ENCODE measurements at regions not wholly inside any gene's neighbourhood (a gene's known extent, or its start where the extent isn't known, plus 50 kb on each side); places are given as distances from the start of the nearest gene placed in this dataset.
"Not testable (repeated sequence)": the region's sequence is repeated elsewhere in the genome, so short reads cannot be mapped to it uniquely, and the experiment has no call there.

- DNase-seq (ENCODE audit: low read depth, low spot score), result not testable (repeated sequence)
Measured at GRCh38 chr5:96319981-96320739, 112.9 kb downstream of the PCSK1 start.

GRCh38 chr5:96318569-96319110, 114.4 kb downstream of the PCSK1 start:
- DNase-seq (ENCODE audit: low read depth, low spot score), result no peak

GRCh38 chr5:96317945-96318344, 115.1 kb downstream of the PCSK1 start:
- no peak for DNase-seq (ENCODE audit: low read depth, low spot score)

- no peak for DNase-seq (ENCODE audit: low read depth, low spot score)
Measured at GRCh38 chr5:96316487-96316886, 116.6 kb downstream of the PCSK1 start.

DNA sequence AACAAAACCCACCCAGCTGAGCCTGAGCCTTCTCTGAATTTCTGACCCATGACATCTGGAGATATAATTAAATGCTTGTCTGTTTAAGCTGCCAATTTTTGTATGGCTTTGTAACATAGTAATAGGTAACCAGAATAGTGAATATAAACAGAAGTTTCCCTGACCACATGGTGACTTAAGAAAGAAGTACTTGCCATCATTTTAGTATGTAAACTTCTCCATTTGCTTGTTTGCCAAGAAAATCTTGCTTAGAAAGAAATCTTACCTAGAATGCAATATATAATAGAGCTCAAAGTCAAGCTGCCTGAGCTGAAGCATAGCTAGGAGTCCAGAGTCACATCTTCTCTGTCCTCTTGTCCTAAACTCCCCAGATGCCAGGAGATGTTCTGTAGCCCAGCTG, 117.0 kb downstream of the PCSK1 start:
- no peak for DNase-seq (ENCODE audit: low read depth, low spot score)

DNA sequence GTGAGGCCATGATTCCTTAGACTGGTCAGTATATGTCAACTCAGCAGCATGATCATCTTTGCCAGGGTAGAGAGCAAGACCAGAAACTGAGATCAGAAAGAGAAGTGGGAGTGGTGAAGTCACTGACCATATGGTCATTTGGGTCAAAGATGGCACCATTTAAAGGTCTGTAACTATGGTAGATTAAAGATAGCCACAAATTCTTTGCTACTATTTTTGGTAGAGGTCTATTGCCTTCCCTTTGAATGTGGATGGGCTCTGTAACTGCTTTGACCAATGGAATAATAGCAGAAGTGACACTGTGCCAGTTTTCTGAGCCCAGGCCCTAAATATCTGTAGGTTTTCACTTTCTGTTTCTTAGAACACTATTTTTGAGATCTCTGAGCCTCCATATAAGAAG, 117.6 kb downstream of the PCSK1 start:
- no peak for DNase-seq (ENCODE audit: low read depth, low spot score)

GRCh38 chr5:96312383-96312782, 120.7 kb downstream of the PCSK1 start:
- no peak for DNase-seq (ENCODE audit: low read depth, low spot score)

DNA sequence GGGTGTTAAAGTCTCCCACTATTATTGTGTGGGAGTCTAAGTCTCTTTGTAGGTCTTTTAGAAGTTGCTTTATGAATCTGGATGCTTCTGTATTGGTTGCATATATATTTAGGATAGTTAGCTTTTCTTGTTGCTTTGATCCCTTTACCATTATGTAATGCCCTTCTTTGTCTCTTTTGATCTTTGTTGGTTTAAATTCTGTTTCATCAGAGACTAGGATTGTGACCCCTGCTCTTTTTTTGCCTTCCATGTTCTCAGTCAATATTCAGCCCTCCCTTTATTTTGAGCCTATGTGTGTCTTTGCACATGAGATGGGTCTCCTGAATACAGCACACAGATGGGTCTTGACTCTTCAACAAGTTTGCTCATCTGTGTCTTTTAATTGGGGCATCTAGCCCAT, 126.0 kb downstream of the PCSK1 start:
- not testable (repeated sequence) for DNase-seq (ENCODE audit: low read depth, low spot score)

GRCh38 chr5:96302174-96302738, 130.8 kb downstream of the PCSK1 start:
- DNase-seq (ENCODE audit: low read depth, low spot score), result no peak

DNA sequence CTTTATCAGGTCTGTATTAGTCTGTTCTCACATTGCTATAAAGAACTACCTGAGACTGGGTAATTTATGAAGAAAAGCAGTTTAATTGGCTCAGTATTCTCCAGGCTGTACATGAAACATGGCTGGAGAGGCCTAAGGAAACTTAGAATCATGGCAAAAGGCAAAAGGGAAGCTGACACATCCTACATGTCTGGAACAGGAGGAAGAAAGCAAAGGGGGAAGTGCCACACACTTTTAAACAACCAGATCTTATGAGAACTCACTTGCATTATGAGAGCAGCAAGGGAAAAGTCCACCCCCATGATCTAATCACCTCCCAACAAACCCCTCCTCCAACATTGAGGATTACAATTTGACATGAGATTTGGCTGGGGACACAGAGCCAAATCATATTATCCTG, 132.1 kb downstream of the PCSK1 start:
- DNase-seq (ENCODE audit: low read depth, low spot score), result no peak

- no peak for DNase-seq (ENCODE audit: low read depth, low spot score)
Measured at GRCh38 chr5:96297867-96298266, 135.2 kb downstream of the PCSK1 start.

- no peak for DNase-seq (ENCODE audit: low read depth, low spot score)
Measured at GRCh38 chr5:96297290-96297689, 135.8 kb downstream of the PCSK1 start.

GRCh38 chr5:96294884-96295202, 138.2 kb downstream of the PCSK1 start:
- DNase-seq (ENCODE audit: low read depth, low spot score), result no peak

DNA sequence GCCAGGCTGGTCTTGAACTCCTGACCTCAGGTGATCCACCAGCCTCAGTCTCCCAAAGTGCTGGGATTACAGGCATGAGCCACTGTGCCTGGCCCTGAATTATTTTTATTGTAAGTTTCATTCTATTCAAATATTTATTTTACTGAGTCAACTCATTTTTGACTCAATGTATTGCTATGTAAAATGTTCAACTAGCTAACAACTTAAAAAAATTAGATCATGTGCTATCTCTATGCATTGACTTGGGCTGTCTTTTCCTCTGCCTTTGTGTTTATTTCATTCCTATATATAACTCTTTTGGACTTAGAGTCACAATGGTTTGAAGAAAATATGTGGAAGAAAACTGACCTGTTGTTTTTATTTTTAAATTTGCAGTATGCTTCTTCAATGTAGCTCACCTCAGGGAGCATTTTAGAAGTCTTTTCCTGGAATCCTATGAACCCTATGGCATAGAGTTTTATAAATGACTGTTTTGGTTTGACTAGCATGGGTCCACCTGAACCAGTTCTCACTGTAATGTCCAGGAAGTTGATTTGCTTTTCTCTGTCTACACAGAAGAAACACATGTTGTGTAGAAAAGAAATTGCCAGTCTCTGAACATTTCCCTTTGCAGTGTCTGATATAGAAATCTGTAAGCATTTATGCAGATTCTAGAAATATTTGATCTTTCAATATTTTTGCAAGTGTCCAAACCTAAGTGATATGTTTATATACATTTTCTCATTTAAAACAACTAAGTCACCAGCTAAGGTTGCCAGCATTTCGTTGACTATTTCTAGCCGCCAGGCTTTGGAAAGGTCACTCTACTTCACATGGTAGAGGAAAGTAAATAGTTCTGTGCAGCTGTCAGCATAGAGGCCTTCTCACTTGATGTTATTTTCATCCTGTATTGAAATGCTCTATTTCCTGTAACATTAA, 138.8 kb downstream of the PCSK1 start:
- no peak for DNase-seq (ENCODE audit: low read depth, low spot score)

GRCh38 chr5:96292582-96293247, 140.3 kb downstream of the PCSK1 start:
- no peak for DNase-seq (ENCODE audit: low read depth, low spot score)

DNA sequence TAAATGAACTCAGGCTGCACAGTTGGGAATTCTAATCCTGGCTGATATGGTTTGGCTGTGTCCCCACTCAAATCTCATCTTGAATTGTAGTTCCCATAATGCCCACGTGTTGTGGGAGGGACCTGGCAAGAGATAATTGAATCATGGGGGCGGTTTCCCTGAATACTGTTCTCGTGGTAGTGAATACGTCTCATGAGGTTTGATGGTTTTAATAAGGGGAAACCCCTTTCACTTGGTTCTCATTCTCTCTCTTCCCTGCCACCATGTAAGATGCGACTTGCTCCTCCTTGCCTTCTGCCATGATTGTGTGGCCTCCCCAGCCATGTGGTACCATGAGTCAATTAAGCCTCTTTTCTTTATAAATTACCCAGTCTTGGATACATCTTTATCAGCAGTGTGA, 143.8 kb downstream of the PCSK1 start:
- not testable (repeated sequence) for DNase-seq (ENCODE audit: low read depth, low spot score)

GRCh38 chr5:96288845-96289185, 144.2 kb downstream of the PCSK1 start:
- DNase-seq (ENCODE audit: low read depth, low spot score), result no peak

- DNase-seq (ENCODE audit: low read depth, low spot score), result no peak
Measured at GRCh38 chr5:96288166-96288844, 144.7 kb downstream of the PCSK1 start.

- DNase-seq (ENCODE audit: low read depth, low spot score), result no peak
Measured at GRCh38 chr5:96287136-96287535, 145.9 kb downstream of the PCSK1 start.

DNA sequence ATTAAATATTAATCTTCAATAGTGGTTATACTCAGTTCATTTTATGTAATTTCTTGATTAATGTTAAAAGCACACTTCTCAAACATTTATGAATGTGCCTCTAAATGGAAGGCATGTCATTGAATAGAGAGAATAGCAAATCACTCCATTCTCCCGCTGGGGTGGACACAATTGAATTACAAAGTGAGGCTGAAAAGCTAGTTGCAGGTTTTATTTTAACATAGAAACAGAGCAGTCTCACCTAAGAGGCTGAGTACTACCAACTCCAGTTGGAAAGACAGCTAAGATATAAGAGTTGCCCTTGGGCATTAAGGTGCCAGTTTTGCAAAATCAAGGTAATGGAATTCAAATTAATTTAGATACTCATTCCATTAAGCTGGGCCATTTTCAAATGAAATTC, 147.2 kb downstream of the PCSK1 start:
- no peak for DNase-seq (ENCODE audit: low read depth, low spot score)

DNA sequence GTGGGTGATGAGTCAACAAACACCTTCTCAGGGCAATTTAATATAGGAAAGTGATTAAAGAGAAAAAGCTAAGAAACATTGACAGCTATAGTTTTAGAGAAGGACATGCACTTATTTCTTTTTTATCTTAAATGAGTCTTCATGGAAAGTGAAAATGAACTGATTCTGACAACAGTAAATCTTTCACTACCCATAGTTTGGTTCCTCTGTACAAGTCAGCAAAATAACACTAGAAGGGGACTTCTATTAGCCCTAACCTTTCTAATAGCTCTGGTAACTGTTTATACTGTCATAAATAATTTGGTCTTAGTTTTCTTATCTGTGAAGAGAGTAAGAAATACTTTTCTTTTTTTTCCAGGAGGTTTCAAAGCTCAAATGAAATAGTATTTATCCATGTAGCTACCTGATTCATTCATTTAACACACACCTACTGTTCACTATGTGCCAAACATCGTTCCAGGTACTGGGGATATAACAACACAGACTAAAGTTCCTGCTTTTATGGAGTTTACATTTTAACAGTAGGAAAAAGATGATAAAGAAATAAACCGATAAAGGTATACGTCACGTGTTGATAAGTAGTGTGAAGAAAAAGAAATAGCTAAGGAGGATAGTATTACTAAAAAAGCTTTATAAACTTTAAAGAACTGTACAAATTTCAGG, 148.2 kb downstream of the PCSK1 start:
- no peak for DNase-seq (ENCODE audit: low read depth, low spot score)
